CD4-positive, alpha-beta T cell treated with Interleukin-15 for 4 hours (primary cell): ENCODE measurements at regions not wholly inside any gene's neighbourhood (a gene's known extent, or its start where the extent isn't known, plus 50 kb on each side); places are given as distances from the start of the nearest gene placed in this dataset.
A peak's percentile ranks its signal among the peaks of the same experiment; 100 is the strongest.
"Not testable (repeated sequence)": the region's sequence is repeated elsewhere in the genome, so short reads cannot be mapped to it uniquely, and the experiment has no call there.

Source experiments
- DNase-seq: peaks from one replicate; pipeline ENCODE4 v3.0.0-alpha.2; 2020; ENCODE audit warnings: low spot score

DNA sequence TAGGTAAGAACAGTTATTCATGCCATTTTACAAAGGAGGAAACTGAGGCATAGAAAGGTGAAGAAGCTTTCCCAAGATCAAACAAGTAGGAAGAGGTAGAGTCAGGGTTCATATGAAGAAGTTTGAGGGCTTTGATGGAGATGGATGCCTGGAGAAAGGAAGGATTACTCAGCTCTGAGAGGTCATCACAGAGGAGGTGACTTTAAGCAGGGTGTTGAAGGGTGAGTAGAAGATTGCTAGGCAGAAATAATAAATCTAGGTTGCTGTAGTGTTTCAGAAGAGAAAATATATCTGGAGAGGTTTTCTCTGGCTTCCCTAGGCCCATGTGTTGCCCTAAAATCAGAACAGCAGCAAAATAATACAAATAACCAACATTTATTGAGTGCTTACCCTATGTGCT is 196.3 kb downstream of the PALM2AKAP2 start:
- DNase-seq = no peak

DNA sequence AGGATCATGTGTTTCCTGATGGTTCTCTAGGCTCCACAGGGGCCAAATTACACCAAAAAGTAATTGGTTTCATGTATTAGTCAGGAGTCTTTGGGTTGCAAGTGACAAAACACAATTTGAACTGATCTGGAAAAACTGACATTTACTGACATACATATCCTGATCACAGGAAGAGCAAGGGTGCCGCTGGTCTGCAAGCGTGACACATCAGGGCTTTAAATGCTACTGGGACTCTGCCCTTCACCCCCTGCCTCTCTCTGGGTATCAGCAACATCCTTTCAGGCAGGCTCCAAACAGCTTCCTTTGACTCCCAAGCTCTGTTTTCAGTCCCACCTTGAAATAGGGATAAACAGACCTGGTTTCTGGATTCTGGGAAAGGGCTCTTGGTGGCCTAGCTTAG is 197.5 kb downstream of the PALM2AKAP2 start:
- DNase-seq = no peak

DNA sequence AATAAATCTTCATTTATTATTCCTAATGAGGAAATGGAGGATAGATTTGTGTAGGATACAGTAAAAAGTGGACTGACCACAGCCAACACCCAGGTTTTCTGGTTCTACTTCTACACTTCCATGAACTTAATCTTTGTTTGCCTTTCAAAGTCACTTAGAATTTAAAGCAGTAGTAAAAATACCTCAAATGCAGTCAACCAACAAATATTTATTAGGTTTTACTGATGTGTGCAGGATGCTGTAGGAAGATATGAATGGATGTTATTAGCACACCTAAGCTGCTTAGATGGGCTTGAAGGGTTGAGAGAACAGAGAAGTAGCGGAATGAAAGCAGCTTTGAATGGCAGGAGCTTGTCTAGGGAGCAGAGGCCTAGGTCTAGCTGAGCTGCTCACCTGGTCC is 201.1 kb downstream of the PALM2AKAP2 start:
- no peak for DNase-seq

DNA sequence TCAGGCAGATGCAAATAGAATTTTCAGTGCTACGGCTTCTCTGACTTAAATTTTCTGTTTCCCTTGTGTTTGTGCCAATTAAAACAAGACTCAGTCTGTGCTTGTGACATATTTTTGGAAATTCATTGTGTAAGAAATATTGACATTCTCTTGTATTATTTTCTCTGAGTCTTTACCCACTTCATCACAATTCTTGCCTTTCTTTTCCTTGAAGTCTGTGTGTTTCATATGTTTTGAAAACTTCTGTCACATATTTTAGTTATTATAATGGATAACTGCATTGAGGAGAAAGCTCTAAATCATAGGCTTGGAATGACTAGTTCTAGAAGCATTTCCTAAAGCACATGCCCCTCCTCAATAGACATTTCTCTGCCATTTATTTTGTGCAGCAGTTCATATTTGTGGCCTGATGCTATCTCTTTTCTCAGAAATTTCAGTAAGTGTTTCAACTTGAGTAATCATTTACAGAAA is 206.6 kb downstream of the PALM2AKAP2 start:
- no peak for DNase-seq

DNA sequence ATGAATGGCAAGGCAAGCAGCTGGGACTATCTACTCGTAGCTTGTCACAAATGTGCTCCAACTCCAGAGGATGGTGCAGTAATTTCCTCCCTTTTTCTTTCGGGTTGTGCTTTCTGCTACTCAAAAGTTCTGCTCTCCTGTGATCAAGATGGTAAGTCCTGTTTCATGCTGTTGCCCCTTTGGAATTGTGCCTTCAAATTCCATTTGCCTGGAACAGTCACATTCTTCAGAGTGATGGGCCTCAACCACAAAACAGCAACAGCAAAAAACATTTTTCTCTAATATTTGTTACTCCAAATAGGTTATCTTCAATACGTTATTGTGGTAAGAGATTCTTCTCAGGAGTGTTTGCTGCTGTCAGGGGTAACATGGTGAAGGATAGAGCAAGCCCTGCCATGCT is 209.3 kb downstream of the PALM2AKAP2 start:
- no peak for DNase-seq

DNA sequence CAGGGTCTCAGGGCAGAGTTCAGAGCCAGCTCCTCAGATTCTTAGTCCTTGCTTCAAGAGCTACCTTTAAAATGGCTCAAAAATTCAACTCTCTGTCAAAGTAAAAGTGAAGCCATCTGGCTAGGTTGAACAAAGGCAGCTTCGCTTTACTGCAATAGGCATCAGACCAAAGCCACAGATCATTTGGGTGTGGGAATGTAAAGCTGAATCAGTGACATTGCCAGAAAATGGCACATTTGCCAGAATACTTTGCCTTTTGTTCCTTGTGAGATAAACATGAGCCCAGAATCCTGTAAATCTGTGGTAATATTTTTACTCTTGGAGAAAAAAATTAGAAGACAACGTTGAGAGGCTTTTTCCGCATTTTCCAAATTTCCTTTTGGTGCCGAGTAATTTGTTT is 210.5 kb downstream of the PALM2AKAP2 start:
- no peak for DNase-seq

DNA sequence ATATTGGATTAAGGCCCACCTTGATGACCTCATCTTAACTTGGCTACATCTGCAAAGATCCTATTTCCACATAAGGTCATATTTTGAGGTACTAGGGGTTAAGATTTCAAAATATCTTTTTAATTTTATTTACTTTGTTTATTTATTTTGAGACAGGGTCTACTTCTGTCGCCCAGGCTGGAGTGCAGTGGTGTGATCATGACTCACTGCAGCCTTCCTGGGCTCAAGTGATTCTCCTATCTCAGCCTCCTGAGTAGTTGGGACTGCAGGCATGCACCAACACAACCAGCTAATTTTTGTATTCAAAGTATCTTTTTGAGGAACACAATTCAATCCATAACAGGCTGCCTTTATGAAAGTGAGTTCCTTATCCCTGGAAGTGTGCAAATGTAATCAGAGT is 212.3 kb downstream of the PALM2AKAP2 start:
- DNase-seq = no peak

DNA sequence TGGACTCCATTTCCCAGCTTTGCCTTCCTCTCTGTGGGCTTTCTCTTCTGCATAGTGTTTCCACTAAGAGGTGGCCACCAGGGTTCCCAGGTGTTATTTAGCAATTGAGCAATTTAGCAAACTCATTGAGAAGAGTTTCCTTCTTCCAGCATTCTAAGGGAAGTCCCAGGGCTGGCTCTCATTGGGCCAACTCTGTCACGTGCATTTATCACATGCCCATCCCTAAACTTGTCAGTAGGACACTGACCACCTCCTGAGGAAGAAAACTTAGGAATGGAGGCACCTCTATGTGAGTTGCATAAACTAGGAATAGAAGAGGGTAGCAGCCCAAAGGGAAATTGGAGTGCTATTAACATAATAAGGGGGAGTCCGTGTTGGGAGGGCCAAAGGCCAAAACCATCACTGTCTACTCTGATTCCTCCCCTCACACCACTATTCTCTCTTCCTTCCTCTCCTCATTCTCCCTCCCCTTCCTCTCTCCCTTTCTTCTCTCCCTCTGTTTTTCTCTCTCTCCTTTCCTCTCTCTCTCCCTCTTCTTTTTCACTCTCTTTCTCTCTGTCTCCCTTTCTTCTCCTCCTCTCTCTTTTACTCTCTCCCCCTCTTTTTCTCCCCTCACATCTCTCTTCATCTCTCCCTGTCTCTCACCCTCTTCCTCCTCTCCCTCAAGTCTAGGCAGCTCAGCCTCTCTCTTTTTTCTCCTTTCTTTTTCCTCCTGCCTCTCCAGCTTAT is 213.4 kb downstream of the PALM2AKAP2 start:
- no peak for DNase-seq

DNA sequence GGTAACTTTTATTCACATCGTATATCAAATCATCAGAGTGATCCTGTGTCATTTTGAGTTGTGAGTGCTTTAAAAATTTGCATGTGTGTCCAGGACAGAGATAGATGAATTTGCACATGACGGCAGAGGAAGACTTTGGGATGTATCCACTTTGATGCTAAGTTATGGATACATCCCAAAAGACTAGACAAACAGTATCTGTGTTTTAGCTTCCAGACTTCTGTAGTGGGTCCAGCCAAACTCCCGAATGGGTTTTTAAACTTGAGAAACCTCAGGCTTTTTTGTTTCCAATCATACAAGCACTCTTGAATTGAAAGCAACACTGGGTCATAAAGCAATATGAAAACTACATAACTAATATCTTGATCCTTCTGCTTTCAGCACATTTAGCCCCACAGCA is 213.8 kb downstream of the C9orf152 start:
- no peak for DNase-seq

DNA sequence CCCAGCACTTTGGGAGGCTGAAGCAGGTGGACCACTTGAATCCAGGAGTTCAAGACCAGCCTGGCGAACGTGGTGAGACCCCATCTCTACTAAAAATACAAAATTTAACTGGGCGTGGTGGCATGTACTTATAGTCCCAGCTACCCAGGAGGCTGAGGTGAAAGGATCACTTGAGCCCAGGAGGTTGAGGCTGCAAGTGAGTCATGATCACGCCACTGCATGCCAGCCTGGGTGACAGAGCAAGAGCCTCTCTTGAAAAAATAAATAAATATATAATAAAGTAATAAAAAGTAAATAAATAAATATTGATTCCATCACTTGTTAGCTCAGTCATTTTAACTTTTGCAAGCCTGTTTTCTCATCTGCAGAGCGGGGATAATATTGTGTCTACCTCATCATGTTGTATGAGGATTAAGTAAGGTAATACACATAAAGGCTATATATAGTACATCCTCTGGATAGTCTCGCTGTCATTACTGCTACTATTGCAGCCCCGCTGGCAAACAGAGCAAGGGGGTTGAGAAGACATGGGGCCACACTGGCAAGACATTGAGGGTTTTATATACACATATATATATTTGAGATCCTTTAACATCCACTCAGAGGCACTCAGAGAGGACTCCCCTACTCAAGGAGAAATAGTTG is 210.9 kb downstream of the C9orf152 start:
- no peak for DNase-seq

DNA sequence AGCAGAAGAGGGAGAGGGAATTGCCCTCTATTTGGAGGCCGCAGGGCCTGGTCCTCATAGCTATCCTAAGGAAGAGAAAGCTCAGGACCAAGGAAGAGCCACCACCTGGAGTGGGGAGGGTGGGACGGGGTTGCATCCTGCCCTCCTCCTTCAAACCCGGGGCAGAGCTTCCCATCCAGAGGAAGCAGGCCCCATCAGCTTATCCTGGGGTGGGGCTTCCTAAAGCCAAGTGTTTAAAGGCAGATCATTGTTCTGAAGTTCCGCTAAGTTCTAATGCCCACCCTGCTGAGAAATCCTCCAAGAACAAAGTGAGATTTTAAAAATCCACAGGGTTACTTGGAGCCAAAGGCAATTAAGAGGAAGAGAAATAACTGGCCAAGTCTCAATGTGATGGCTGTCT is 210.3 kb downstream of the C9orf152 start:
- no peak for DNase-seq

DNA sequence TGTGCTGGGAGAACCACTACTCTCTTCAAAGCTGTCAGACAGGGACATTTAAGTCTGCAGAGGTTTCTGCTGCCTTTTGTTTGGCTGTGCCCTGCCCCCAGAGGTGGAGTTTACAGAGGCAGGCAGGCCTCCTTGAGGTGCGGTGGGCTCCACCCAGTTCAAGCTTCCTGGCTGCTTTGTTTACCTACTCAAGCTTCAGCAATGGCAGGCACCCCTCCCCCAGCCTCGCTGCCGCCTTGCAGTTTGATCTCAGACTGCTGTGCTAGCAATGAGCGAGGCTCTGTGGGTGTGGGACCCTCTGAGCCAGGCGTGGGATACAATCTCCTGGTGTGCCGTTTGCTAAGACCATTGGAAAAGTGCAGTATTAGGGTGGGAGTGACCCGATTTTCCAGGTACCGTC is 202.4 kb downstream of the C9orf152 start:
- DNase-seq = peak; percentile 17

DNA sequence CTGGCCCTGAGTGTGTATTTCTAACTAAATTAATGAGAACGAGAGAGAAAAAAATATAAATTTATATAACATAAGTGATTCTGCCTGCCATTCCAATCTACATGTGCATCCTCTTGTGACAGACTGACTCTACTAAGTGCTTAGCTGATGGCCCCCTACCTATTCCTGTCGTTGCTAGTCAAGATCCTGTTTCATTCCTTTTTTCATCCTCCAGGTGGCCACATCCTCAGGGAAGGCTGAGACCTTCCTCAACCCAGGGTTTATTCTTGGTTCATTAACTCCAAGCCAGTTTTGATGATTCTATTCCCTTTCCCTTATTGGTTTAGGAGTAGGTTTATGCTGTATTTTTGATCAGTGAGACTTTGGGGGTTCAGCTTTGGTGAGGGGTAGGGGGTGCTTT is 201.3 kb downstream of the C9orf152 start:
- no peak for DNase-seq

DNA sequence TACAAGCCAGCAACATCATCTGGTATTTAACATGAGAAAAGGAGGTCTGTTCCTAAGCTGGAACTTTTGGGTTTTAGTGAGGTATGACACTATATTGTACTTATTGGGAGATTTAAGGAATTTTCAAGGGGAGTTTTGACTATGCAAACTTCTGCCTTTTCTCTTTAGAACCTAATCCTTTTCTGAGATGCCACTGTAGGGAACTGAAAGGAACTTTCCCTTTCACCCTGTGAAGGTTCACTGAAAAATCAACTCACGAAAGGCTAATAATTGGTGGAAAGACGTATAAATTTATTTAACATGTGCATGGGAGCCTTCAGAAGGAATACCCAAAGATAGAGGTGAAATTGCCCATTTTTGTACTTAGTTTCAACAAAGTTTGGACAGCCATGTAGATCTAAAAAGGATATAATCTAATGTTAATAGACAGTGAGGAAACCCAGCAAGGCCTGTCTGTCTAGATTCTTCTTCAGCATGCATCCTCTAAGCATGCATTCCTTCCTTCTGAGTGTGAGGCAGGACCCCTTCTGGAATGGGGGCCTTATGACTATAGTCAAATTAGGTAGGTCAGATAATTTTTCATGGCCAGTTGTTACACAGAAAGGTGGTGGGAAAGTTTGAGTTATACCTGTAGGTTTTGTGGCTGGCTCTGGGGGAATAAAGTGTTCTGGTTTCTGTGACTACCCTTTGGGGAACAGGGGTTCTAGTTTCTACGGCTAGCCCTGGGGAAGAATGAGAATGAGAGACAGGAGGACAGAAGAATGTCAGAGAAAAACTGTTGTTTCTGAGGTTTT is 200.3 kb downstream of the C9orf152 start:
- DNase-seq = no peak

DNA sequence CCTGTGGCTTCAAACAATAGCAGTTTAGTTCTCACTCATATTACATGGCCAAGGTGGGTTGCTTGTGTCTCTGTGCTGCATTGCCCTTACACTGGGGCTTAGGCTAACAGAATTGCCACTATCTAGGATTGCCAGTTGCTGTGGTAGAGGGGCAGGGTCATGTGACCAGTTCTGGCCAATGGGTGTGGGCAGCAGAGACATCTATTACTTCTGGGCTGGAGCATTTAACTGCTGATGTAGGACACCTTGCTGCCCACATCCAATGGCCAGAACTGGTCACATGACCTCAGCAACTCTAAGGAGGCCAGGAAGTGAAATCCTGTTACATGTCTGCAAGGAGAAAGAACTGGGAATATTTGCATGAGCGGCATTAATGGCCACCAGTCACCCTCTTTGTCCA is 199.3 kb downstream of the C9orf152 start:
- DNase-seq = no peak

DNA sequence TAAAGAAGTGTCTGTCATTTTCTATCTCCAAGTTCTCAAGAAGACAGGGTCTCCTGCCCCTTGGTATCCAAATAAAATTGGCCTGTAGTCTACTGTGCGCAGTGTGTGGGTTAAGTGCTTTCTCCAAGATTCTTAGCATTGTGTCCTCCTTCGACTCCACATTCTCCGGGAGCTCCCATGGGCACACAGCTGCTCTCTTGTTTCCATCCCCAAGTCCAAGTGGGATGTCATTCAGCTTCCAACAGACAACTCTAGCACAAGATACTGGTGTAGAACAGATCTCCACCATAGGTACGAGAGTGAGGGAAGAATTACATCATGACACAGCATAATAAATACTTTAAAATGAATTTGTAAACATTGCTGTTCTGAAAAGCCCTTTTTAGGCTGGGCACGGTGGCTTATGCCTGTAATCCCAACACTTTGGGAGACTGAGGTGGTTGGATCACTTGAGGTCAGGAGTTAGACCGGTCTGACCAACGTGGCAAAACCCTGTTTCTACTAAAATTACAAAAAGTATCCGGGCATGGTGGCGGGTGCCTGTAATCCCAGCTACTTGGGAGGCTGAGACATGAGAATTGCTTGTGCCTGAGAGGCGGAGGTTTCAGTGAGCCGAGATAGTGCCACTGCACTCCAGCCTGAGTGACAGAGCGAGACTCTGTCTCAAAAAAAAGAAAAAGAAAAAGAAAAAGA is 196.2 kb downstream of the C9orf152 start:
- no peak for DNase-seq

DNA sequence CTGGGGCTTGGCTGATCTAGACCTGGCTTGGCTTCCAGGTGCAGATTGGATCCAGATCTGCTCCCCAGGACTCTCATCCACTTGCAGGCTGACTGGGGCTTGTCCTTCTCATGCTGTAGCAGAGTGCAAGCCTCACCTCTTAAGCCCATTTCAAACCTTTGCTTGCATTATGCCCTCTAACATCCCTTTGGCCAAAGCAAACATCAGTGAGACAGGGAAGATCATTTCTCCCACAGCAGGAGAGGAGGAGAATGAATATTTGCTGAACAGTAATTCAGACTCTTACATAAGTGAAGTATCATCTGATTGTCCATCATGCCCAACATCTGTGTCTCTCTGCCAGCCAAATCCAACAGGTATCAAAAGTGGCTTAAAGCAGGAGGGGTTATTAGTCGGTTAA is 194.9 kb downstream of the C9orf152 start:
- DNase-seq = no peak

DNA sequence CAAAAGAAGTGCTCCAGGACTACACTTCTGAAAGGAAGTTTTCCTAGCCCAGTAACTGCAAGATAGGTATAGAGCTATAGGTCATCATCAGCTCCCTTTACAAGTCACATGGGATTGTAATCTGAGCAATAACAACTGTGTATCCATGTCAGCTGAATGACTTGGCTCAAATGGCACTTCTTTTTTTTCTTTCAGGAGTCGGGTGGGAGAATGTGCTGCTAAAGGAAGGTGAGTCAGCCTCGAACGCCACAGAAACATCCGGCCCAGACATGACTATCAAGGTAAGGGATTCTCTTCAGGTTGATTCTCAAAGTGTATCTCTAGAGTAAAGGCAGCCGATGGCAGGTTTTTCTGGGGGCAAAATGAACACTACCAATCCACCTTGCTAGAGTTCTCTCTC is 192.2 kb downstream of the C9orf152 start:
- DNase-seq = peak; percentile 15

DNA sequence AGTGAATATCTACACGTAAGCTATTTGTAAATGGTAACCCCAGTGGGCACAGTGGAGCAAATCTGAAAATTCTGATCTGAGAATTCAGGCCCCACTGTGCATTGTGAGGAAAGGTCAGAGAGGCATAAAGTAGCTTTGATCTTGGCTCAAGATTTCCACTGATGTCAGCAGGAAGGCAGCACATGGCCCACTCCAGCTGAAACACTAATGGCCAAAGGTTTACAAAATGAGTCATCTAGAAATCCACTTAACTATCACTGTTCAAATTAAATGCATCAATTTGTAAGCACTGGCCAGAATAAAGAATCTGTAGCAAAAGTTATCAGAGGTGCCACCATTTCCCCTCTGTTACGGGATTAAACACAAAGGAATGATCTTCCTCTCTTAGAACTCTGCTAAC is 191.6 kb downstream of the C9orf152 start:
- DNase-seq = no peak

DNA sequence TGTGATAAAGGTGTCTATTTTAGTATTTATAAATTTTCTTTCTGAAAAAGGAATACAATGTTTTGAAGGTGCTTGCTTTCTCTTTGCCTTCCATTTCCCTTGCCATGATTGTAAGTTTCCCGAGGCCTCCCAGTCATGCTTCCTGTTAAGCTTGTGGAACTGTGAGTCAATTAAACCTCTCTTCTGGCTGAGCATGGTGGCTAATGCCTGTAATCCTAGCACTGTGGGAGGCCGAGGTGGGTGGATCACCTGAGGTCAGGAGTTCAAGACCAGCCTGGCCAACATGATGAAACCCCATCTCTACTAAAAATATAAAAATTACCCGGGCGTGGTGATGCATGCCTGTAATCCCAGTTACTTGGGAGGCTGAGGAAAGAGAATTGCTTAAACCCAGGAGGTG is 187.7 kb downstream of the C9orf152 start:
- not testable (repeated sequence) for DNase-seq

DNA sequence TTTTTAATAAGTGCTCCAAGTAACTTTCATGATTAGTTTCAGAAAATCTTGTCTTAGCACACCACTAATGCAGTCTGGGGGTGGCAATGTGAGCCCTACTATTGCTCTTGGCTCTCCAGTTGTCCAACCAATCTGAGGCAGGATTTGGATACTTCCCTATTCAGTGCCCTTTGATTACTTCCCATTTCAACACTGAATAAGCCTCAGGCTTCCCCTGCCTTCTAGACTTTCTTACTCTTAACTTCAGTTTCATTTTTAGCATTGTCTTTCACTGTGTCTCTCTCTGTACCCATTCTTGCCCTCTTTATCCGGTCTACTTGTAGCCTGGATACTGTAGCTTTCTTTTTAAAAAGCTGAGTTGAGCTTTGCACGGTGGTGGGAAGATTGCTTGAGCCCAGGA is 186.1 kb downstream of the C9orf152 start:
- DNase-seq = no peak

DNA sequence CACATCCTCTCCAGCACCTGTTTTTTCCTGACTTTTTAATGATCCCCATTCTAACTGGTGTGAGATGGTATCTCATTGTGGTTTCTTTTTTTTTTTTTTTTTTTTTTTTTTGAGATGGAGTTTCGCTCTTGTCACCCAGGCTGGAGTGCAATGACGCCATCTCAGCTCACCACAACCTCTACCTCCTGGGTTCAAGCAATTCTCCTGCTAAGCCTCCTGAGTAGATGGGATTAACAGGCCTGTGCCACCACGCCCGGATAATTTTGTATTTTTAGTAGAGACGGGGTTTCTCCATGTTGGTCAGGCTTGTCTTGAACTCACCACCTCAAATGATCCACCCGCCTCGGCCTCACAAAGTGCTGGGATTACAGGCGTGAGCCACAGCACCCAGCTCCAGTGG is 184.7 kb downstream of the C9orf152 start:
- not testable (repeated sequence) for DNase-seq
